ENCODE measurements at regions not wholly inside any gene's neighbourhood (a gene's known extent, or its start where the extent isn't known, plus 50 kb on each side); places are given as distances from the start of the nearest gene placed in this dataset.

- Histone ChIP-seq H3K27ac (ENCODE audit: low read depth, low read length) (no peak overlapping the region), H2AFZ (ENCODE audit: low read length) (no peak overlapping the region), H3K18ac (ENCODE audit: extremely low read depth, low read length) (no peak overlapping the region), H2BK15ac (ENCODE audit: low read length) (no peak overlapping the region), H3K4me3 (ENCODE audit: extremely low read depth in 1 of 4, insufficient read depth in 2 of 4, low read depth in 3 of 4, low read length in 4 of 4) (no peak overlapping the region), H3K56ac (replicated peaks; ENCODE audit: insufficient read length, low read depth, low read length) (no peak overlapping the region), H3K27me3 (replicated peaks in 1 of 4; ENCODE audit: control insufficient read depth in 3 of 4, extremely low read depth in 1 of 4, insufficient read depth in 3 of 4, low read length in 3 of 4) (peaks cover 0 to 3% (median 0%) of the 10 kb centered on the region in 4 experiments; a peak in 2 of 7 replicates), H3K23ac (ENCODE audit: insufficient read length) (no peak overlapping the region), H3K9ac (replicated peaks in 1 of 4; ENCODE audit: extremely low read depth in 1 of 4, low read depth in 3 of 4, low read length in 3 of 4) (no peak overlapping the region), H3K4ac (replicated peaks; ENCODE audit: insufficient read length, low read depth, low read length) (no peak overlapping the region), H2BK120ac (replicated peaks; ENCODE audit: low read depth, low read length) (no peak overlapping the region), H4K8ac (ENCODE audit: extremely low read depth, insufficient read depth, low read length) (no peak overlapping the region), H3K79me1 (ENCODE audit: low read depth, low read length) (no peaks in the 10 kb centered on the region), H3K4me1 (replicated peaks in 1 of 4; ENCODE audit: control insufficient read depth in 3 of 4, insufficient read depth in 4 of 4, low read length in 3 of 4) (no peaks in the 10 kb centered on the region), H2AK5ac (ENCODE audit: low read depth, low read length) (no peak overlapping the region), H4K20me1 (replicated peaks in 1 of 2; ENCODE audit: control insufficient read depth in 1 of 2, insufficient read depth in 2 of 2, low read length in 2 of 2) (no peaks in the 10 kb centered on the region), H3K79me2 (ENCODE audit: control insufficient read depth in 1 of 2, insufficient read depth in 2 of 2, low read length in 2 of 2) (no peaks in the 10 kb centered on the region), H3K14ac (ENCODE audit: insufficient read length) (no peak overlapping the region), H3K9me3 (ENCODE audit: insufficient read depth in 2 of 2, low read depth in 1 of 2, low read length in 1 of 2) (no peaks in the 10 kb centered on the region), H3K36me3 (ENCODE audit: control insufficient read depth in 2 of 4, insufficient read depth in 4 of 4, low read length in 3 of 4) (no peaks in the 10 kb centered on the region), H3K23me2 (ENCODE audit: low read depth, low read length) (no peaks in the 10 kb centered on the region), H2BK5ac (ENCODE audit: low read depth, low read length) (no peak overlapping the region), H2BK12ac (ENCODE audit: low read depth, low read length) (no peak overlapping the region), H3K4me2 (ENCODE audit: insufficient read depth in 1 of 2, low read depth in 2 of 2, low read length in 2 of 2) (no peak overlapping the region), H4K91ac (replicated peaks; ENCODE audit: insufficient read length, low read length) (no peak overlapping the region), H4K5ac (ENCODE audit: insufficient read length, low read depth, low read length) (no peak overlapping the region), H2BK20ac (ENCODE audit: low read length) (no peak overlapping the region)
- ChIA-PET POLR2A (ENCODE audit: partially characterized antibody) (interaction anchor here (0.7 kb wide), 1 partner anchor 367 kb away, joined by 5 read pairs; no protein-coding TSS in a partner anchor), CTCF (ENCODE audit: partially characterized antibody) (interaction anchor here (1.2 to 1.9 kb wide), 2 partner anchors 14 to 15 kb away, joined by 4 to 6 read pairs; no protein-coding TSS in a partner anchor)
- DNase-seq (ENCODE audit: low read depth in 1 of 2, low spot score in 2 of 2) (no peak), FAIRE-seq (no peak)
- WGBS, 2 experiments (ENCODE audit: extremely low coverage in 1 of 2, insufficient coverage in 1 of 2, insufficient read length in 1 of 2, insufficient replicate concordance in 2 of 2, low coverage in 1 of 2, low lambda C conversion rate in 2 of 2, missing lambda C conversion rate in 1 of 2): 87% methylated on average over 3 of the region's 3 CpGs; no CpG with 5 or more reads in 1 of the 2 experiments
- TF ChIP-seq KDM4A (IDR thresholded peaks at IDR 0.05; ENCODE audit: low read depth, low read length, severe bottlenecking) (no peak), SIX5 (IDR thresholded peaks at IDR 0.05; ENCODE audit: low read depth, low read length) (no peak), CREB1 (IDR thresholded peaks at IDR 0.05) (no peak), NANOG (IDR thresholded peaks at IDR 0.05; ENCODE audit: insufficient read depth, low read depth, low read length, poor library complexity, severe bottlenecking) (no peak), ATF3 (IDR thresholded peaks at IDR 0.05; ENCODE audit: insufficient read depth, low read depth, low read length) (no peak), TAF7 (optimal IDR thresholded peaks at IDR 0.05; ENCODE audit: borderline replicate concordance, low read depth, low read length) (no peak), SIRT6 (IDR thresholded peaks at IDR 0.05; ENCODE audit: low read length) (no peak), TBP (IDR thresholded peaks at IDR 0.05; ENCODE audit: low read depth, low read length) (no peak), EGR1 (IDR thresholded peaks at IDR 0.05; ENCODE audit: borderline replicate concordance, low read depth, low read length) (no peak)
- TF ChIP-seq, protein P1, sequence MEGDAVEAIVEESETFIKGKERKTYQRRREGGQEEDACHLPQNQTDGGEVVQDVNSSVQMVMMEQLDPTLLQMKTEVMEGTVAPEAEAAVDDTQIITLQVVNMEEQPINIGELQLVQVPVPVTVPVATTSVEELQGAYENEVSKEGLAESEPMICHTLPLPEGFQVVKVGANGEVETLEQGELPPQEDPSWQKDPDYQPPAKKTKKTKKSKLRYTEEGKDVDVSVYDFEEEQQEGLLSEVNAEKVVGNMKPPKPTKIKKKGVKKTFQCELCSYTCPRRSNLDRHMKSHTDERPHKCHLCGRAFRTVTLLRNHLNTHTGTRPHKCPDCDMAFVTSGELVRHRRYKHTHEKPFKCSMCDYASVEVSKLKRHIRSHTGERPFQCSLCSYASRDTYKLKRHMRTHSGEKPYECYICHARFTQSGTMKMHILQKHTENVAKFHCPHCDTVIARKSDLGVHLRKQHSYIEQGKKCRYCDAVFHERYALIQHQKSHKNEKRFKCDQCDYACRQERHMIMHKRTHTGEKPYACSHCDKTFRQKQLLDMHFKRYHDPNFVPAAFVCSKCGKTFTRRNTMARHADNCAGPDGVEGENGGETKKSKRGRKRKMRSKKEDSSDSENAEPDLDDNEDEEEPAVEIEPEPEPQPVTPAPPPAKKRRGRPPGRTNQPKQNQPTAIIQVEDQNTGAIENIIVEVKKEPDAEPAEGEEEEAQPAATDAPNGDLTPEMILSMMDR (IDR thresholded peaks at IDR 0.05; ENCODE audit: control extremely low read depth in 1 of 3, insufficient read depth in 1 of 3, low read depth in 1 of 3, low read length in 3 of 3): no peak
Measured at GRCh38 chr11:11171285-11171684, 181.8 kb downstream of the CSNK2A3 start.

Measured in H1 (cell line).